H1 (cell line): ENCODE measurements at regions not wholly inside any gene's neighbourhood (a gene's known extent, or its start where the extent isn't known, plus 50 kb on each side); places are given as distances from the start of the nearest gene placed in this dataset.

Source experiments
- CTCF ChIA-PET: fragments of 300-600 bp; sonication (Branson Sonifier 250); formaldehyde crosslinking; loops from one replicate; lab custom pipeline; 2021; ENCODE audit not compliant: partially characterized antibody; lab: Charles Lee
- POLR2A ChIA-PET: fragments of 300-600 bp; sonication (Branson Sonifier 250); formaldehyde crosslinking; loops from one replicate; lab custom pipeline; 2021; ENCODE audit warnings: inconsistent platforms; ENCODE audit not compliant: partially characterized antibody; lab: Charles Lee
- DNase-seq, 2 experiments: peaks; one replicate each; pipeline versions ENCODE4 v3.0.0 to v3.0.0-alpha.2; 2010 to 2022; ENCODE audit warnings: low spot score in 2 of 2, low read depth in 1 of 2, mixed read lengths in 1 of 2
- FAIRE-seq: peaks from 2 replicates; lab custom pipeline; 2011; peaks lifted over from hg19 to GRCh38; lab: Jason Lieb, UNC
- H2AFZ ChIP-seq: 2 replicates; pipeline ENCODE4 v1.8.1; 2012; ENCODE audit warnings: low read length, inconsistent platforms
- H2AK5ac ChIP-seq: 2 replicates; pipeline ENCODE4 v1.6.1; 2013; ENCODE audit warnings: low read depth, low read length
- H2BK120ac ChIP-seq: replicated peaks from 2 replicates; pipeline ENCODE3; 2013; ENCODE audit warnings: low read depth, low read length, inconsistent platforms
- H2BK12ac ChIP-seq: 2 replicates; pipeline ENCODE4 v1.6.1; 2013; ENCODE audit warnings: low read depth, low read length
- H2BK15ac ChIP-seq: 2 replicates; pipeline ENCODE4 v1.6.1; 2013; ENCODE audit warnings: low read length
- H2BK20ac ChIP-seq: 2 replicates; pipeline ENCODE4 v1.6.1; 2013; ENCODE audit warnings: low read length
- H2BK5ac ChIP-seq: 2 replicates; pipeline ENCODE4 v1.6.1; 2013; ENCODE audit warnings: low read depth, low read length
- H3K14ac ChIP-seq: 2 replicates; pipeline ENCODE4 v1.6.1; 2013; ENCODE audit warnings: inconsistent platforms; ENCODE audit not compliant: insufficient read length
- H3K18ac ChIP-seq: 2 replicates; pipeline ENCODE4 v1.6.1; 2013; ENCODE audit warnings: low read length; ENCODE audit errors: extremely low read depth
- H3K23ac ChIP-seq: 2 replicates; pipeline ENCODE4 v1.6.1; 2013; ENCODE audit warnings: inconsistent platforms; ENCODE audit not compliant: insufficient read length
- H3K23me2 ChIP-seq: 2 replicates; pipeline ENCODE4 v1.6.1; 2013; ENCODE audit warnings: low read depth, low read length
- H3K27ac ChIP-seq: 2 replicates; pipeline ENCODE4 v1.6.1; 2011; ENCODE audit warnings: low read depth, low read length, inconsistent platforms
- H3K27me3 ChIP-seq, 4 experiments: replicated peaks in 1 of 4; 1 replicate in 1 of 4; 2 replicates in 3 of 4; pipeline versions ENCODE4 v1.6.1 to v1.8.1; 2011 to 2013; ENCODE audit warnings: low read length in 3 of 4, mild to moderate bottlenecking in 3 of 4, inconsistent platforms in 2 of 4, mixed read lengths in 2 of 4, moderate library complexity in 1 of 4; ENCODE audit not compliant: control insufficient read depth in 3 of 4, insufficient read depth in 3 of 4; ENCODE audit errors: extremely low read depth in 1 of 4
- H3K36me3 ChIP-seq, 4 experiments: 2 replicates each; pipeline versions ENCODE4 v1.6.1 to v1.8.1; 2011 to 2013; ENCODE audit warnings: mild to moderate bottlenecking in 4 of 4, low read length in 3 of 4, moderate library complexity in 2 of 4, control low read depth in 1 of 4, inconsistent platforms in 1 of 4; ENCODE audit not compliant: insufficient read depth in 4 of 4, control insufficient read depth in 2 of 4
- H3K4ac ChIP-seq: replicated peaks from 2 replicates; pipeline ENCODE3; 2013; ENCODE audit warnings: low read length, low read depth, mixed read lengths, inconsistent platforms; ENCODE audit not compliant: insufficient read length
- H3K4me1 ChIP-seq, 4 experiments: replicated peaks in 1 of 4; 1 replicate in 1 of 4; 2 replicates in 3 of 4; pipeline versions ENCODE4 v1.6.1 to v1.8.1; 2011 to 2013; ENCODE audit warnings: low read length in 3 of 4, inconsistent platforms in 2 of 4, mixed read lengths in 1 of 4; ENCODE audit not compliant: insufficient read depth in 4 of 4, control insufficient read depth in 3 of 4
- H3K4me2 ChIP-seq, 2 experiments: 2 replicates each; pipeline versions ENCODE4 v1.6.1 to v1.8.1; 2011 to 2013; ENCODE audit warnings: low read depth in 2 of 2, low read length in 2 of 2, control low read depth in 1 of 2, inconsistent platforms in 1 of 2, mild to moderate bottlenecking in 1 of 2; ENCODE audit not compliant: insufficient read depth in 1 of 2
- H3K4me3 ChIP-seq, 4 experiments: fragments of 200-600, 300-600 bp in 1 of 4; sonication (generic), shearing (Covaris generic), sonication (Bioruptor Twin) in 1 of 4; 2 replicates each; pipeline versions ENCODE4 v1.5.1 to v1.8.1; 2011 to 2016; ENCODE audit warnings: low read length in 4 of 4, low read depth in 3 of 4, control low read depth in 2 of 4, inconsistent platforms in 2 of 4, mild to moderate bottlenecking in 2 of 4, mixed read lengths in 1 of 4, moderate library complexity in 1 of 4; ENCODE audit not compliant: insufficient read depth in 2 of 4; ENCODE audit errors: extremely low read depth in 1 of 4
- H3K56ac ChIP-seq: replicated peaks from 2 replicates; pipeline ENCODE3; 2013; ENCODE audit warnings: low read depth, mild to moderate bottlenecking, mixed read lengths, low read length, inconsistent platforms; ENCODE audit not compliant: insufficient read length
- H3K79me1 ChIP-seq: 2 replicates; pipeline ENCODE4 v1.6.1; 2013; ENCODE audit warnings: low read depth, low read length, control low read depth
- H3K79me2 ChIP-seq, 2 experiments: 2 replicates each; pipeline versions ENCODE4 v1.6.1 to v1.8.1; 2012 to 2013; ENCODE audit warnings: low read length in 2 of 2, mild to moderate bottlenecking in 2 of 2, inconsistent platforms in 1 of 2; ENCODE audit not compliant: insufficient read depth in 2 of 2, control insufficient read depth in 1 of 2
- H3K9ac ChIP-seq, 4 experiments: replicated peaks in 1 of 4; 1 replicate in 1 of 4; 2 replicates in 3 of 4; pipeline versions ENCODE4 v1.6.1 to v1.8.1; 2011 to 2013; ENCODE audit warnings: low read depth in 3 of 4, low read length in 3 of 4, control low read depth in 2 of 4, mild to moderate bottlenecking in 2 of 4, moderate library complexity in 2 of 4, inconsistent platforms in 1 of 4; ENCODE audit errors: extremely low read depth in 1 of 4
- H3K9me3 ChIP-seq, 2 experiments: 2 replicates each; pipeline versions ENCODE4 v1.6.1 to v1.8.1; 2012 to 2013; ENCODE audit warnings: mild to moderate bottlenecking in 2 of 2, moderate library complexity in 2 of 2, control low read depth in 1 of 2, inconsistent platforms in 1 of 2, low read depth in 1 of 2, low read length in 1 of 2, mixed read lengths in 1 of 2; ENCODE audit not compliant: insufficient read depth in 2 of 2
- H4K20me1 ChIP-seq, 2 experiments: replicated peaks in 1 of 2; 2 replicates each; pipeline versions ENCODE3 to v1.8.1; 2011 to 2013; ENCODE audit warnings: inconsistent platforms in 2 of 2, low read length in 2 of 2, mild to moderate bottlenecking in 1 of 2; ENCODE audit not compliant: insufficient read depth in 2 of 2, control insufficient read depth in 1 of 2
- H4K5ac ChIP-seq: 2 replicates; pipeline ENCODE4 v1.6.1; 2013; ENCODE audit warnings: low read length, low read depth, mixed read lengths, inconsistent platforms; ENCODE audit not compliant: insufficient read length
- H4K8ac ChIP-seq: 2 replicates; pipeline ENCODE4 v1.8.0; 2013; ENCODE audit warnings: mild to moderate bottlenecking, moderate library complexity, low read length, inconsistent platforms; ENCODE audit not compliant: insufficient read depth; ENCODE audit errors: extremely low read depth
- H4K91ac ChIP-seq: replicated peaks from 2 replicates; pipeline ENCODE3; 2013; ENCODE audit warnings: low read length, mixed read lengths, inconsistent platforms; ENCODE audit not compliant: insufficient read length
- BACH1 ChIP-seq: IDR thresholded peaks from 2 replicates; pipeline ENCODE4 v1.6.1; 2012; ENCODE audit warnings: low read length, improper control_type of control experiment
- JUND ChIP-seq: IDR thresholded peaks from 2 replicates; pipeline ENCODE4 v1.6.1; 2011; ENCODE audit warnings: mild to moderate bottlenecking, improper control_type of control experiment, low read length
- KDM5A ChIP-seq: fragments of 200-600 bp; IDR thresholded peaks from 2 replicates; pipeline ENCODE4 v1.7.1; 2012; ENCODE audit warnings: mild to moderate bottlenecking, low read length, inconsistent platforms, mixed read lengths
- NRF1 ChIP-seq: IDR thresholded peaks from 2 replicates; pipeline ENCODE4 v1.6.1; 2011; ENCODE audit warnings: mild to moderate bottlenecking, low read depth, low read length, improper control_type of control experiment
- RAD21 ChIP-seq, 2 experiments: IDR thresholded peaks in 1 of 2; conservative IDR thresholded peaks in 1 of 2; 2 replicates each; pipeline ENCODE4 v1.6.1; 2011; ENCODE audit warnings: low read depth in 2 of 2, low read length in 2 of 2, improper control_type of control experiment in 1 of 2, inconsistent platforms in 1 of 2, mild to moderate bottlenecking in 1 of 2, moderate library complexity in 1 of 2
- RNF2 ChIP-seq: fragments of 200-900, 300-1000 bp; sonication (generic); IDR thresholded peaks from 2 replicates; pipeline ENCODE4 v1.7.1; 2016; ENCODE audit warnings: borderline replicate concordance, low read depth, mild to moderate bottlenecking, antibody characterized with exemption, low read length; ENCODE audit not compliant: poor library complexity, severe bottlenecking; ENCODE audit errors: missing control alignments
- SAP30 ChIP-seq: fragments of 300-600 bp; sonication (generic); IDR thresholded peaks from 2 replicates; pipeline ENCODE4 v1.7.1; 2012; ENCODE audit warnings: low read length, moderate library complexity, mild to moderate bottlenecking, inconsistent platforms; ENCODE audit not compliant: insufficient read depth, insufficient replicate concordance
- SRF ChIP-seq: IDR thresholded peaks from 2 replicates; pipeline ENCODE4 v1.6.1; 2011; ENCODE audit warnings: mild to moderate bottlenecking, low read depth, low read length, moderate library complexity
- SUZ12 ChIP-seq: fragments of 200-600 bp; sonication (generic); IDR thresholded peaks from 2 replicates; pipeline ENCODE4 v1.6.1; 2012; ENCODE audit warnings: mild to moderate bottlenecking, inconsistent platforms, low read length, moderate library complexity, mixed read lengths
- TAF7 ChIP-seq: optimal IDR thresholded peaks from 2 replicates; pipeline ENCODE3; 2011; ENCODE audit warnings: low read depth, mild to moderate bottlenecking, inconsistent platforms, low read length, moderate library complexity, borderline replicate concordance
- TEAD4 ChIP-seq: IDR thresholded peaks from 2 replicates; pipeline ENCODE4 v1.6.1; 2012; ENCODE audit warnings: low read depth, low read length, inconsistent platforms, mixed read lengths
- USF2 ChIP-seq: IDR thresholded peaks from 2 replicates; pipeline ENCODE4 v1.6.1; 2011; ENCODE audit warnings: low read length, improper control_type of control experiment
- WGBS, 2 experiments: shearing (Covaris generic) in 1 of 2; methylation state at CpG; one replicate each; pipeline versions ENCODE4 v1.1.6 to v1.1.7; 2013 to 2015; ENCODE audit warnings: low lambda C conversion rate in 2 of 2, mixed read lengths in 2 of 2, inconsistent platforms in 1 of 2, low coverage in 1 of 2, missing lambda C conversion rate in 1 of 2; ENCODE audit not compliant: insufficient replicate concordance in 2 of 2, insufficient coverage in 1 of 2, insufficient read length in 1 of 2; ENCODE audit errors: extremely low coverage in 1 of 2, missing lambda C conversion rate in 1 of 2; 5-methylcytosine and 5-hydroxymethylcytosine counted together

DNA sequence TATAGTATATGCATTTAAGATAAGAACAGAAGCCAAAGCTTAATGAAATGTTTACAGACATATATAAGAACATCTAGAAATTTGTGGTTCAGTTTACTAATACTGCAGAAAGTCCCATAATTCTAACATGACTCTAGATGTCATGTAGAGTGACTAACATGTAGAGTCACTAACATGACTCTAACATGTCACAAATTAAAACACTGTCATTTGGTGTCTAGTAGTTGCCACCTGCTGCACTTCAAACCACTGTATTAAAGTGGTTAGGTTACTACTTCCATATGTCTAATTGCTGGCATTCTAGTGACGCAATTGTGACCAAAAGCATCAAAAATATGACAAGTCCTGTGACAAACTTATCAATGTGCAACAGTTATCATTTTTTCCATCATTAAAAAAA, 100.2 kb upstream of the WDR75 start:
- ChIA-PET POLR2A (no interaction called here), CTCF (no interaction called here)
- no peak overlapping the region for H3K18ac ChIP-seq
- H4K91ac ChIP-seq = no peak overlapping the region
- H2BK5ac ChIP-seq = no peak overlapping the region
- H2AFZ ChIP-seq = no peak overlapping the region
- H3K4me2 ChIP-seq = no peak overlapping the region
- no peak overlapping the region for H3K4me3 ChIP-seq
- no peaks in the 10 kb centered on the region for H4K20me1 ChIP-seq
- no peak overlapping the region for H3K4ac ChIP-seq
- H3K79me2 ChIP-seq = no peaks in the 10 kb centered on the region
- no peaks in the 10 kb centered on the region for H3K4me1 ChIP-seq
- DNase-seq (no peak), FAIRE-seq (no peak)
- no peaks in the 10 kb centered on the region for H3K79me1 ChIP-seq
- no peak overlapping the region for H2AK5ac ChIP-seq
- no peak overlapping the region for H4K5ac ChIP-seq
- no peak overlapping the region for H2BK120ac ChIP-seq
- H3K14ac ChIP-seq = no peak overlapping the region
- H3K27ac ChIP-seq = no peak overlapping the region
- no peaks in the 10 kb centered on the region for H3K23me2 ChIP-seq
- peaks cover 0 to 6% of the 10 kb centered on the region in 2 experiments; a peak in 1 of 4 replicates for H3K9me3 ChIP-seq
- no peak overlapping the region for H2BK12ac ChIP-seq
- TF ChIP-seq SUZ12 (no peak), SRF (no peak), TEAD4 (no peak), TAF7 (no peak), NRF1 (no peak), RAD21 (IDR thresholded peaks at IDR 0.05 in 1 of 2, conservative IDR thresholded peaks at IDR 0.05 in 1 of 2; ENCODE audit: low read depth in 2 of 2, low read length in 2 of 2) (no peak), JUND (no peak), KDM5A (no peak), SAP30 (no peak), RNF2 (no peak), USF2 (no peak), BACH1 (no peak)
- no peaks in the 10 kb centered on the region for H3K36me3 ChIP-seq
- H3K27me3 ChIP-seq = no peaks in the 10 kb centered on the region
- H2BK15ac ChIP-seq = no peak overlapping the region
- H2BK20ac ChIP-seq = no peak overlapping the region
- H4K8ac ChIP-seq = no peak overlapping the region
- H3K9ac ChIP-seq = no peak overlapping the region
- H3K56ac ChIP-seq = no peak overlapping the region
- WGBS, 2 experiments = 81% methylated on average over 1 of the region's 1 CpG; no CpG with 5 or more reads in 1 of the 2 experiments
- no peak overlapping the region for H3K23ac ChIP-seq
